PC-9 (cell line): ENCODE measurements at regions not wholly inside any gene's neighbourhood (a gene's known extent, or its start where the extent isn't known, plus 50 kb on each side); places are given as distances from the start of the nearest gene placed in this dataset.

Source experiments
- BruUV-seq: library from RNA; stranded (reverse); fragments of 400-500 nt; replicated peaks from 2 replicates; lab custom pipeline; 2021; lab: Mats Ljungman, UMichigan
- CTCF ChIA-PET: fragments of 300-600 bp; sonication (Branson Sonifier 250); formaldehyde crosslinking; loops from one replicate; lab custom pipeline; 2022; ENCODE audit warnings: antibody characterized with exemption; lab: Charles Lee
- POLR2A ChIA-PET: fragments of 300-600 bp; sonication (Branson Sonifier 250); formaldehyde crosslinking; loops from one replicate; lab custom pipeline; 2022; ENCODE audit warnings: antibody characterized with exemption; ENCODE audit not compliant: unreplicated experiment; lab: Charles Lee
- DNase-seq, 2 experiments: peaks; one replicate each; pipeline versions ENCODE4 v3.0.0 to v3.0.0-alpha.2; 2015 to 2022; ENCODE audit warnings: mixed read lengths in 1 of 2
- H2AFZ ChIP-seq: fragments of 200-600 bp; sonication (generic); 2 replicates; pipeline ENCODE4 v1.8.1; 2017; ENCODE audit warnings: antibody characterized with exemption
- H3F3A ChIP-seq: fragments of 200-600 bp; sonication (generic); 2 replicates; pipeline ENCODE4 v1.8.1; 2017; ENCODE audit warnings: antibody characterized with exemption, mild to moderate bottlenecking, low read depth; ENCODE audit not compliant: insufficient read depth
- H3K27ac ChIP-seq: fragments of 200-600 bp; sonication (generic); 2 replicates; pipeline ENCODE4 v1.6.1; 2016; ENCODE audit warnings: mixed run types
- H3K27me3 ChIP-seq: fragments of 200-600 bp; sonication (generic); 2 replicates; pipeline ENCODE4 v1.6.1; 2016; ENCODE audit warnings: low read depth, mixed run types; ENCODE audit not compliant: insufficient read depth
- H3K36me3 ChIP-seq: fragments of 200-600 bp; sonication (generic); 2 replicates; pipeline ENCODE4 v1.6.1; 2016; ENCODE audit warnings: low read depth, mixed run types
- H3K4me1 ChIP-seq: fragments of 200-600 bp; sonication (generic); replicated peaks from 2 replicates; pipeline ENCODE4 v1.6.1; 2016; ENCODE audit warnings: mixed run types; ENCODE audit not compliant: insufficient read depth
- H3K4me2 ChIP-seq: fragments of 200-600 bp; sonication (generic); 2 replicates; pipeline ENCODE4 v1.6.1; 2017; ENCODE audit warnings: mixed run types
- H3K4me3 ChIP-seq: fragments of 200-600 bp; sonication (generic); 2 replicates; pipeline ENCODE4 v1.6.1; 2016; ENCODE audit warnings: mixed run types
- H3K79me2 ChIP-seq: fragments of 200-600 bp; sonication (generic); 2 replicates; pipeline ENCODE4 v1.6.1; 2017; ENCODE audit warnings: low read depth, mixed run types
- H3K9me2 ChIP-seq: fragments of 200-600 bp; sonication (generic); 2 replicates; pipeline ENCODE4 v1.8.1; 2017; ENCODE audit warnings: mild to moderate bottlenecking; ENCODE audit not compliant: insufficient read depth
- H3K9me3 ChIP-seq: fragments of 200-600 bp; sonication (generic); 2 replicates; pipeline ENCODE4 v1.8.1; 2016; ENCODE audit warnings: low read depth; ENCODE audit not compliant: insufficient read depth
- H4K20me1 ChIP-seq: fragments of 200-600 bp; sonication (generic); 2 replicates; pipeline ENCODE4 v1.8.1; 2017; ENCODE audit not compliant: insufficient read depth
- EZH2 ChIP-seq: fragments of 200-600 bp; sonication (generic); IDR thresholded peaks from 2 replicates; pipeline ENCODE4 v1.8.0; 2017; ENCODE audit warnings: antibody characterized with exemption, low read depth
- intact Hi-C: fragments of 100-400 bp; cut with micrococcal nuclease; formaldehyde crosslinking; loops from one replicate; pipeline ENCODE4 v1.10.0; 2022; ENCODE audit not compliant: unreplicated experiment
- TF ChIP-seq, protein P1 (sequence below): fragments of 200-600 bp; sonication (generic); conservative IDR thresholded peaks from 2 replicates; pipeline ENCODE4 v1.6.1; 2017; ENCODE audit warnings: mixed run types, antibody characterized with exemption, mild to moderate bottlenecking, moderate library complexity

DNA sequence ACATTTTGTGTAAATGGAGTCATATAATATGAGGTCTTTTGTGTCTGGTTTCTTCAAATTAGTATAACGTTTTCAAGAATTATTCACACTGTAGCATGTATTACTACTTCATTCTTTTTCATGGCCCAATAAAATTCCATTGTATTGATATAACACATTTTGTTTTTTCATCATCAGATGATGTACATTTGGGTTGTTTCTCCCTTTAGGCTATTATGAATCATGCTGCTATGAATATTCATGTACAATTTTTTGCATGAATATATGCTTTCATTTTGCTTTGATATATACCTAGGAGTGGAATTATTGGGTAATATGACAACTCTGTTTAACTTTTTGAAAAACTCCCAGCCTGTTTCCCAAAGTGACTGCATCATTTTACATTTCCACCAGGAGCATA, 220.2 kb downstream of the NR4A2 start:
- no peaks in the 10 kb centered on the region for H3K9me3 ChIP-seq

DNA sequence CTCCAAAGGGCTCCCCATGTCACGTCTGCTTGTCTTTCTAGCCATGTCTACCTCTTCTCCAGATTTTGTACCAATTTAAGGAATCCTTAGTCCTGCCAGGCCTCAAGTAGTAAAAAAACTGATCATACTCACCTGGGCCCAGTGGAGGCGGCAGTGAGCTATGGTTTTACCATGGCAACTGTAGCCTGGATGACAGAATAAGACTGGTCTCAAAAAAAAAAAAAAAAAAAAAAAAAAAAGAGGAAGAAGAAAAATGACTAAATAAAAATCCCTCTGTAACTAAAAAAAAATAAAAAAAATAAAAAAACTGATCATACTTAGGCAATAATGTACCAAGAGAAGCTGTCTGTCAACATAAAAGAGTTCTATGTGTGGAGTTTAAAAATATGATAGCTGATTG, 221.6 kb downstream of the NR4A2 start:
- Histone ChIP-seq H3K36me3 (no peaks in the 10 kb centered on the region), H3K79me2 (no peaks in the 10 kb centered on the region), H3F3A (no peaks in the 10 kb centered on the region), H3K9me2 (no peaks in the 10 kb centered on the region), H3K4me1 (no peaks in the 10 kb centered on the region), H3K9me3 (no peaks in the 10 kb centered on the region), H2AFZ (no peak overlapping the region), H3K4me3 (no peak overlapping the region), H3K27me3 (no peaks in the 10 kb centered on the region), H4K20me1 (no peaks in the 10 kb centered on the region), H3K4me2 (no peak overlapping the region), H3K27ac (no peak overlapping the region)
- CTCF ChIA-PET: interaction anchor here (0.7 kb wide), 1 partner anchor 105 kb away, joined by 8 read pairs; no protein-coding TSS in a partner anchor
- intact Hi-C loops: no loop called here
- DNase-seq: peak; percentile 16 to 49
- TF ChIP-seq EZH2: no peak
- TF ChIP-seq, protein P1, sequence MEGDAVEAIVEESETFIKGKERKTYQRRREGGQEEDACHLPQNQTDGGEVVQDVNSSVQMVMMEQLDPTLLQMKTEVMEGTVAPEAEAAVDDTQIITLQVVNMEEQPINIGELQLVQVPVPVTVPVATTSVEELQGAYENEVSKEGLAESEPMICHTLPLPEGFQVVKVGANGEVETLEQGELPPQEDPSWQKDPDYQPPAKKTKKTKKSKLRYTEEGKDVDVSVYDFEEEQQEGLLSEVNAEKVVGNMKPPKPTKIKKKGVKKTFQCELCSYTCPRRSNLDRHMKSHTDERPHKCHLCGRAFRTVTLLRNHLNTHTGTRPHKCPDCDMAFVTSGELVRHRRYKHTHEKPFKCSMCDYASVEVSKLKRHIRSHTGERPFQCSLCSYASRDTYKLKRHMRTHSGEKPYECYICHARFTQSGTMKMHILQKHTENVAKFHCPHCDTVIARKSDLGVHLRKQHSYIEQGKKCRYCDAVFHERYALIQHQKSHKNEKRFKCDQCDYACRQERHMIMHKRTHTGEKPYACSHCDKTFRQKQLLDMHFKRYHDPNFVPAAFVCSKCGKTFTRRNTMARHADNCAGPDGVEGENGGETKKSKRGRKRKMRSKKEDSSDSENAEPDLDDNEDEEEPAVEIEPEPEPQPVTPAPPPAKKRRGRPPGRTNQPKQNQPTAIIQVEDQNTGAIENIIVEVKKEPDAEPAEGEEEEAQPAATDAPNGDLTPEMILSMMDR: peak; percentile 44
- POLR2A ChIA-PET: no interaction called here
- no TSS peak for BruUV-seq

More for the DNA sequence above, 220.2 kb downstream of the NR4A2 start:
- no peak overlapping the region for H3K27ac ChIP-seq
- no peaks in the 10 kb centered on the region for H3K9me2 ChIP-seq
- H3F3A ChIP-seq: no peaks in the 10 kb centered on the region
- DNase-seq: no peak
- H3K36me3 ChIP-seq: no peaks in the 10 kb centered on the region
- H3K4me3 ChIP-seq: no peak overlapping the region
- H3K79me2 ChIP-seq: no peaks in the 10 kb centered on the region
- H2AFZ ChIP-seq: no peak overlapping the region
- H3K27me3 ChIP-seq: no peaks in the 10 kb centered on the region
- no peaks in the 10 kb centered on the region for H3K4me1 ChIP-seq
- no peaks in the 10 kb centered on the region for H4K20me1 ChIP-seq
- no peak overlapping the region for H3K4me2 ChIP-seq
- intact Hi-C loops: no loop called here
- no TSS peak for BruUV-seq
- TF ChIP-seq, protein P1: no peak
- no peak for TF ChIP-seq EZH2
- CTCF ChIA-PET: no interaction called here
- POLR2A ChIA-PET: no interaction called here

DNA sequence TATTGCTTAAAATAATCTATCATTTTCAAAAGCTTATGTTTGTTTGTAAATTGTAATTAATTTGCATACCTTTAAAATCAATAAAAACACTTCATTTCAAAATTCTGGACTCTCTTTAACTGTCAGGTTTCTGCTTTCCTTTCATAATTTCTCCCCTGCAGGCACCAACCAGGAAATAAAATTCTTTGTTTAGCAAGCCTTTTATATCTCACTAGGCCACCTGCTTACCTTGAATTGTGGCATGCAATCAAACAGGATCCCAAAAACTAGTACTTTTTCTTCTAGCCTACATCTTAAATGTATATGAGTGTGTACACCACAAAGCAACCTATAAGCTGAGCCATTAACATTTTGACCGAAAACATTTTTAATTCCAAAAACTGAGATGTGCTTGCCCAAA, 233.1 kb downstream of the NR4A2 start:
- DNase-seq: no peak
- no peaks in the 10 kb centered on the region for H3K9me3 ChIP-seq
- H4K20me1 ChIP-seq: no peaks in the 10 kb centered on the region
- no peaks in the 10 kb centered on the region for H3K36me3 ChIP-seq
- H3K4me2 ChIP-seq: no peak overlapping the region
- intact Hi-C loops: no loop called here
- ChIA-PET POLR2A (no interaction called here), CTCF (no interaction called here)
- H3K4me1 ChIP-seq: no peaks in the 10 kb centered on the region
- TF ChIP-seq, protein P1: no peak
- no peak for TF ChIP-seq EZH2
- H3K79me2 ChIP-seq: no peaks in the 10 kb centered on the region
- no TSS peak for BruUV-seq
- no peak overlapping the region for H2AFZ ChIP-seq
- no peak overlapping the region for H3K27ac ChIP-seq
- H3K9me2 ChIP-seq: no peaks in the 10 kb centered on the region
- H3F3A ChIP-seq: no peaks in the 10 kb centered on the region
- H3K4me3 ChIP-seq: no peak overlapping the region
- no peaks in the 10 kb centered on the region for H3K27me3 ChIP-seq
